Gastrocnemius medialis (tissue), 4 donors: ENCODE measurements at regions not wholly inside any gene's neighbourhood (a gene's known extent, or its start where the extent isn't known, plus 50 kb on each side); places are given as distances from the start of the nearest gene placed in this dataset.

Experiments
- POLR2A ChIP-seq, 2 donors: fragments of 450-650 bp; IDR thresholded peaks; one replicate each; pipeline ENCODE4 v1.6.1; 2017; ENCODE audit warnings: antibody characterized with exemption in 2 of 2, mild to moderate bottlenecking in 2 of 2, moderate library complexity in 2 of 2
- TF ChIP-seq, protein P1 (sequence below), 5 experiments: fragments of 450-650 bp in 3 of 5; fragments of 200-600 bp in 2 of 5; sonication (generic) in 2 of 5; IDR thresholded peaks in 4 of 5; conservative IDR thresholded peaks in 1 of 5; 1 replicate in 4 of 5; 2 replicates in 1 of 5; pipeline ENCODE4 v1.5.1; 2016 to 2019; ENCODE audit warnings: antibody characterized with exemption in 5 of 5, mild to moderate bottlenecking in 3 of 5, moderate library complexity in 3 of 5

DNA sequence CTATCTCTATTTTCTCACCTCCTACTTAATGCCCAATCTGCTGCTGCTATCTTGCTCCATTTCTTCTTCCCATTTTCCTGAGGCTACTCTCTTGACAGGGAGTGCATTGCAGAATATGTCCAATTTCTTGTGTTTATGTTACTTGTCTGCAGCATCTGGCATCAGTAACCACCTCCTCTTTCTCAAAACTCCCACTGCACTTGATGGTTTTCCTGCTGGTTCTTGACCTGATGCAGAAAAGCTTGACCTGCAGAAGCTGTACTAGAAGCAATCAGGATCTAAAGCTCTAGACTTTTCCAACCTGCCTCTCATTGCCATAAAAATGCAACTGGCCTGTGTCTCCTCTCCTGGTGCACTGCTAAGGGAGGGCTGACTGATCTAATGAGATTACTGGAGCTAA is 287.8 kb downstream of the ZEB1 start:
- TF ChIP-seq, protein P1, sequence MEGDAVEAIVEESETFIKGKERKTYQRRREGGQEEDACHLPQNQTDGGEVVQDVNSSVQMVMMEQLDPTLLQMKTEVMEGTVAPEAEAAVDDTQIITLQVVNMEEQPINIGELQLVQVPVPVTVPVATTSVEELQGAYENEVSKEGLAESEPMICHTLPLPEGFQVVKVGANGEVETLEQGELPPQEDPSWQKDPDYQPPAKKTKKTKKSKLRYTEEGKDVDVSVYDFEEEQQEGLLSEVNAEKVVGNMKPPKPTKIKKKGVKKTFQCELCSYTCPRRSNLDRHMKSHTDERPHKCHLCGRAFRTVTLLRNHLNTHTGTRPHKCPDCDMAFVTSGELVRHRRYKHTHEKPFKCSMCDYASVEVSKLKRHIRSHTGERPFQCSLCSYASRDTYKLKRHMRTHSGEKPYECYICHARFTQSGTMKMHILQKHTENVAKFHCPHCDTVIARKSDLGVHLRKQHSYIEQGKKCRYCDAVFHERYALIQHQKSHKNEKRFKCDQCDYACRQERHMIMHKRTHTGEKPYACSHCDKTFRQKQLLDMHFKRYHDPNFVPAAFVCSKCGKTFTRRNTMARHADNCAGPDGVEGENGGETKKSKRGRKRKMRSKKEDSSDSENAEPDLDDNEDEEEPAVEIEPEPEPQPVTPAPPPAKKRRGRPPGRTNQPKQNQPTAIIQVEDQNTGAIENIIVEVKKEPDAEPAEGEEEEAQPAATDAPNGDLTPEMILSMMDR (IDR thresholded peaks at IDR 0.05 in 4 of 5, conservative IDR thresholded peaks at IDR 0.05 in 1 of 5) = no peak
- TF ChIP-seq POLR2A (IDR thresholded peaks at IDR 0.05) = no peak
